Aorta (tissue), 5 donors: ENCODE measurements at regions not wholly inside any gene's neighbourhood (a gene's known extent, or its start where the extent isn't known, plus 50 kb on each side); places are given as distances from the start of the nearest gene placed in this dataset.

Experiments used
- ATAC-seq: fragments of 200-7000 bp; cut with Tn5 transposase; one replicate; pipeline ENCODE4 v1.9.1; 2022; ENCODE audit warnings: moderate library complexity; ENCODE audit not compliant: low FRiP score
- DNase-seq, 2 donors: peaks; one replicate each; pipeline ENCODE4 v3.0.0-alpha.2; 2020
- H3K27ac ChIP-seq, 2 donors: one replicate each; pipeline ENCODE4 v1.5.1; 2013; ENCODE audit warnings: low read length in 2 of 2, mild to moderate bottlenecking in 2 of 2, moderate library complexity in 2 of 2, control low read depth in 1 of 2, inconsistent platforms in 1 of 2, low read depth in 1 of 2
- H3K27me3 ChIP-seq, 2 donors: one replicate each; pipeline ENCODE4 v1.6.1; 2013; ENCODE audit warnings: control low read depth in 1 of 2, low read length in 1 of 2, mild to moderate bottlenecking in 1 of 2, moderate library complexity in 1 of 2; ENCODE audit not compliant: insufficient read depth in 2 of 2, control insufficient read depth in 1 of 2
- H3K36me3 ChIP-seq, 2 donors: one replicate each; pipeline ENCODE4 v1.6.1; 2013; ENCODE audit warnings: control low read depth in 1 of 2, low read length in 1 of 2, mild to moderate bottlenecking in 1 of 2; ENCODE audit not compliant: insufficient read depth in 2 of 2, control insufficient read depth in 1 of 2
- H3K4me1 ChIP-seq, 2 donors: one replicate each; pipeline ENCODE4 v1.6.1; 2013; ENCODE audit warnings: low read length in 2 of 2, control low read depth in 1 of 2, mild to moderate bottlenecking in 1 of 2, moderate library complexity in 1 of 2; ENCODE audit not compliant: insufficient read depth in 2 of 2, control insufficient read depth in 1 of 2
- H3K4me3 ChIP-seq, 2 donors: one replicate each; pipeline ENCODE4 v1.5.1; 2013; ENCODE audit warnings: low read length in 2 of 2, control low read depth in 1 of 2, mild to moderate bottlenecking in 1 of 2
- H3K9me3 ChIP-seq: one replicate; pipeline ENCODE4 v1.6.1; 2013; ENCODE audit warnings: mild to moderate bottlenecking, low read length; ENCODE audit not compliant: control insufficient read depth
- WGBS, 2 donors: extraction: QIAGEN DNeasy Blood & Tissue Kit; methylation state at CpG; one replicate each; pipeline ENCODE4 v1.1.7; 2013; 5-methylcytosine and 5-hydroxymethylcytosine counted together
- intact Hi-C, 2 donors: fragments of 100-400 bp; cut with DNase I; formaldehyde crosslinking; loops; one replicate each; pipeline versions ENCODE4 v1.14.2 to v1.15.0; 2022
- donor health status: healthy with polysubstance abuse.
- donor health status: Bipolar disorder and iron deficiency.
- donor health status: DM: no; HTN: no; CAD: no.
- donor health status: DM: no; HTN: no; CAD: no.
- donor health status: DM: yes; HTN: yes; CAD: no.

- Histone ChIP-seq H3K27me3 (no peaks in the 10 kb centered on the region), H3K36me3 (no peaks in the 10 kb centered on the region), H3K9me3 (peaks cover 10% of the 10 kb centered on the region), H3K4me3 (no peak overlapping the region), H3K4me1 (no peaks in the 10 kb centered on the region), H3K27ac (no peak overlapping the region)
- no peak for DNase-seq
- intact Hi-C loops, result no loop called here
- ATAC-seq, result no peak
Measured at GRCh38 chr2:103734911-103735310, 973.1 kb downstream of the TMEM182 start.

DNA sequence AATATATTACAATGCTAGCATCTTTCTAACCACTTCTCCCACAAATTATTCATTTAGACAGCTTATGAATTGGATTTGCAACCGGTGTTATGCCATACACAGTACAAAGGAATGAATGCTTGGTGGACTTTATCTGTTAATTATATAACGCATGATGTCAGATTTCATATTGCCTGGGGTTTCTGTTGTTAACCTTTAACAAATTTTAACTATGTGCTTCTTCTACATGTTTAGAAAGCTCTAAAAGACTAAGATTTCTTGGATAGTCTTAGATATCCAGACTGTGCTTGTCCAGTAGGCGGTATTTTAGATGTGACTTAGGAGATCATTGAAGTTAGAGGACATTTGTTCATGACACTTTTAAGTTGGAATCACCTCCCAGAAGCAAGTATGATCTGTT, 976.3 kb downstream of the TMEM182 start:
- H3K9me3 ChIP-seq, result peaks cover 10% of the 10 kb centered on the region
- no peak overlapping the region for H3K27ac ChIP-seq
- H3K27me3 ChIP-seq, result peaks cover 0 to 2% of the 10 kb centered on the region in 2 donors
- no peak for ATAC-seq
- H3K4me1 ChIP-seq, result no peaks in the 10 kb centered on the region
- 87% methylated on average over 3 of the region's 3 CpGs for WGBS, 2 donors
- DNase-seq, result no peak
- no peaks in the 10 kb centered on the region for H3K36me3 ChIP-seq
- H3K4me3 ChIP-seq, result no peak overlapping the region
- intact Hi-C loops, result no loop called here

DNA sequence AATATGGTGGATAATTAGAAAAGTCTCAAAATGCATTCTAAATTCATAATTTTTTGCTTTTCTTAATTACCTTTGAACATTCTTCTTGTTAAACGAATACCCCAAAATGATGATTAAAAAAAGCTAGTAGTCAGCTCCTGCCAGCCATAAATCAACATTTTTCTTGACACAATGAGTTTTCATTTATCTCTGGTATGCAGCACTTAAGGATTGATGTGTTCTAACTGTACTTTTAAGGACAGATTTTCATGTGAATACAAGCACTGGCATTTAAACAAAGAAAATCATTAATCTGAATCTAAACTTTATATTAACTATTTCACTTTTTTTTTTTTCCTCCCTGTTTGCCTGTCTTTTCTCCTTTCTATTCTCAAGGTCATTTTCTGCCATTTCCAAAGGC, 976.8 kb downstream of the TMEM182 start:
- 13 to 15% methylated on average over 1 of the region's 1 CpG for WGBS, 2 donors
- no peak overlapping the region for H3K27ac ChIP-seq
- intact Hi-C loops, result no loop called here
- H3K4me1 ChIP-seq, result no peaks in the 10 kb centered on the region
- H3K27me3 ChIP-seq, result peaks cover 0 to 2% of the 10 kb centered on the region in 2 donors
- H3K36me3 ChIP-seq, result no peaks in the 10 kb centered on the region
- DNase-seq (no peak), ATAC-seq (no peak)
- H3K4me3 ChIP-seq, result no peak overlapping the region
- H3K9me3 ChIP-seq, result peaks cover 5% of the 10 kb centered on the region

GRCh38 chr2:103739186-103739585, 977.4 kb downstream of the TMEM182 start:
- intact Hi-C loops, result no loop called here
- WGBS, 2 donors, result 75 to 78% methylated on average over 3 of the region's 3 CpGs
- no peak for ATAC-seq

GRCh38 chr2:103739921-103740320, 978.1 kb downstream of the TMEM182 start:
- Histone ChIP-seq H3K27me3 (peaks cover 0 to 2% of the 10 kb centered on the region in 2 donors), H3K4me1 (no peaks in the 10 kb centered on the region), H3K36me3 (no peaks in the 10 kb centered on the region), H3K4me3 (no peak overlapping the region), H3K27ac (no peak overlapping the region), H3K9me3 (no peaks in the 10 kb centered on the region)
- ATAC-seq (no peak), DNase-seq (no peak)
- intact Hi-C loops, result no loop called here
- WGBS, 2 donors, result 59 to 79% methylated on average over 1 of the region's 1 CpG

More at GRCh38 chr2:103739186-103739585, 977.4 kb downstream of the TMEM182 start:
- no peak overlapping the region for H3K4me3 ChIP-seq
- no peak for DNase-seq
- no peaks in the 10 kb centered on the region for H3K4me1 ChIP-seq
- H3K36me3 ChIP-seq, result no peaks in the 10 kb centered on the region
- H3K9me3 ChIP-seq, result no peaks in the 10 kb centered on the region
- peaks cover 0 to 2% of the 10 kb centered on the region in 2 donors for H3K27me3 ChIP-seq
- H3K27ac ChIP-seq, result no peak overlapping the region

GRCh38 chr2:103740631-103741030, 978.8 kb downstream of the TMEM182 start:
- Histone ChIP-seq H3K27ac (no peak overlapping the region), H3K4me1 (no peaks in the 10 kb centered on the region), H3K4me3 (no peak overlapping the region), H3K36me3 (no peaks in the 10 kb centered on the region), H3K9me3 (no peaks in the 10 kb centered on the region), H3K27me3 (peaks cover 0 to 2% of the 10 kb centered on the region in 2 donors)
- intact Hi-C loops, result no loop called here
- ATAC-seq (no peak), DNase-seq (no peak)
- 63 to 67% methylated on average over 1 of the region's 1 CpG for WGBS, 2 donors

GRCh38 chr2:103743195-103743594, 981.4 kb downstream of the TMEM182 start:
- H3K36me3 ChIP-seq, result no peaks in the 10 kb centered on the region
- no peaks in the 10 kb centered on the region for H3K4me1 ChIP-seq
- DNase-seq (no peak), ATAC-seq (no peak)
- intact Hi-C loops, result no loop called here
- no peak overlapping the region for H3K4me3 ChIP-seq
- H3K9me3 ChIP-seq, result no peaks in the 10 kb centered on the region
- no peak overlapping the region for H3K27ac ChIP-seq
- H3K27me3 ChIP-seq, result peaks cover 0 to 2% of the 10 kb centered on the region in 2 donors

DNA sequence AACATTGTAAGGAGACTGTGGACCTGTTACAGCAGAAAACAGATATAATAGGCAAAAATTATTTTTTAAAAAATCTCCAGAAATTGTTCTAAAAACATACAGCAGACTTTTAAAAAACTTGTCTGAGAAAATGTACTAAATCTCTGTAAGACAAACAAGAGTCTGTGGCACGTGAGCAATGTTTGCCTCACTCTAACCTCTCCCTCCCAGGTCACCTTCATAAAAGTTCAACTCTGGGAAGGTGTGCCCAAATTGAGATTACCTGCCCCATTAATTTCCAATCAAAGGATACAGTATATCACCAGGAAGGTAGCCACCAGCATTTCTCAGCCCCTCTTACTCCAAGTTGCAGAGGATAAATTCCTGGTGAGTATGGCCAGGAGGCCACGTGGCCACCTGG, 992.7 kb downstream of the TMEM182 start:
- 36 to 51% methylated on average over 2 of the region's 2 CpGs for WGBS, 2 donors
- H3K27me3 ChIP-seq, result no peaks in the 10 kb centered on the region
- ATAC-seq, result no peak
- H3K36me3 ChIP-seq, result no peaks in the 10 kb centered on the region
- no peak overlapping the region for H3K27ac ChIP-seq
- no peaks in the 10 kb centered on the region for H3K4me1 ChIP-seq
- no peaks in the 10 kb centered on the region for H3K9me3 ChIP-seq
- no peak overlapping the region for H3K4me3 ChIP-seq
- DNase-seq, result no peak
- intact Hi-C loops, result no loop called here

DNA sequence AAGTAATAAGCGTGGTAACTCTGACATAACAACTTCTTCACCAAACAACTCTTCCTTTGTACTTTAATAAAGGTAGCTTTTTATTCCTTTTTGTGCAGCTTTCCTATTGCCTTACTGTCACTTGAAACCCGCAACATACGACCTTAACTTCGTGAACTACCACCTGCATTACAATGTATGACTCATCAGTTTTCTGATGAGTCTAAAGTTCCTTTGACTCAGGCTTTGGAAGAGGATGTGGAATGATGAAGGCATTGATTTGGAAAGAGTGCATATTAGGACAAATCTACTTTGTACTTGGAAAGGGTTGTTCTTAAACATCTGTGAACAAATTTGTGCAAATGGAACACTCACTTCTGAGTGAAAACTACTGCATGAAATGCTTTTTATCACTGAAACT, 1012.1 kb downstream of the TMEM182 start:
- H3K27ac ChIP-seq, result no peak overlapping the region
- ATAC-seq (no peak), DNase-seq (no peak)
- no peaks in the 10 kb centered on the region for H3K36me3 ChIP-seq
- WGBS, 2 donors, result 76 to 77% methylated on average over 4 of the region's 4 CpGs
- H3K9me3 ChIP-seq, result peaks cover 6% of the 10 kb centered on the region
- H3K27me3 ChIP-seq, result no peaks in the 10 kb centered on the region
- no peak overlapping the region for H3K4me3 ChIP-seq
- no peaks in the 10 kb centered on the region for H3K4me1 ChIP-seq
- intact Hi-C loops, result no loop called here
